Smooth muscle cell of the brain vasculature (primary cell): ENCODE measurements at regions not wholly inside any gene's neighbourhood (a gene's known extent, or its start where the extent isn't known, plus 50 kb on each side); places are given as distances from the start of the nearest gene placed in this dataset.

Source experiments
- DNase-seq: peaks from one replicate; pipeline ENCODE4 v3.0.0-alpha.2; 2012; ENCODE audit warnings: low read depth, low spot score

- no peak for DNase-seq
Measured at GRCh38 chr15:62571072-62571471, 406.0 kb upstream of the C2CD4B start.

- no peak for DNase-seq
Measured at GRCh38 chr15:62572797-62573196, 407.7 kb upstream of the C2CD4B start.

GRCh38 chr15:62573876-62574275 lies 408.8 kb upstream of the C2CD4B start:
- no peak for DNase-seq

- no peak for DNase-seq
Measured at GRCh38 chr15:62578546-62578945, 413.5 kb upstream of the C2CD4B start.

DNA sequence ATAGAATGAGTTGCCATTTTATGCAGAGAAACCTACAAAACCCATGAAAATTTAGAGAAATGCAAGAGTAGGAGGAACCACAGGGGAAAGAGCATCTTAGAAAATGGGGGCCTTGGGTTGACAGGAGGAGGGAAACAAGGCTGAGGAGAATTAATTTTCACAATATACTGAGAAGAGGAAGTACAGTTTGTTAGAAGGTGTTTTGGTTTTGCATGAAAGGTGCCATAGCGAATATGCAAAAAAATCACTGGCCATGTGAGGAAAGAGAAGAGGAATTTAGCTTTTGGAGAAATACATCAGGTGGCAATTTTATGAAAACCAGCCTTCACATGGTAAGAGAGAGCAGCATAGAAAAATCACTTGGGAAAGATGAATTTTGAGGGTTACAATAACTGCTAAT lies 413.9 kb upstream of the C2CD4B start:
- DNase-seq, result no peak

GRCh38 chr15:62579842-62580241 lies 414.8 kb upstream of the C2CD4B start:
- DNase-seq, result no peak

DNA sequence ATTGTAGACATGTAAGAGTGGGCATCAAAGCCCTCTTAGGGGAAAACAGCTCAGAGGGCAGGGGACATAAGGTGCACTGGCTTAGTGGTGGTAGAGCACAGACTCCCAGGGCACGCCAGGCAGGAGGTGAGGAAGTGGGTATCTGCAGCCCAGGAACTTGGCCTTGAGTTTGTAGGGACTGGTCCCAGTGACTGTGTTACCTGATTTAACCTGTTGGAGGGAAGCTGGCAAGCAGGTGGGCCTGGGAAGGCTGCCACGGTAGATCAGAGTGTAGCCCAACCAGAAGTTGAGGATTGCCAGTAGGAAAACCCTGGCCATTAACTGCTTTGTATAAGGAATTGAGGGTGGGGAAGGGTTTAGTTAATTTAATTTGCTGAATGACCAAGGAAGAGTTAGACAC lies 417.5 kb upstream of the C2CD4B start:
- DNase-seq, result no peak

DNA sequence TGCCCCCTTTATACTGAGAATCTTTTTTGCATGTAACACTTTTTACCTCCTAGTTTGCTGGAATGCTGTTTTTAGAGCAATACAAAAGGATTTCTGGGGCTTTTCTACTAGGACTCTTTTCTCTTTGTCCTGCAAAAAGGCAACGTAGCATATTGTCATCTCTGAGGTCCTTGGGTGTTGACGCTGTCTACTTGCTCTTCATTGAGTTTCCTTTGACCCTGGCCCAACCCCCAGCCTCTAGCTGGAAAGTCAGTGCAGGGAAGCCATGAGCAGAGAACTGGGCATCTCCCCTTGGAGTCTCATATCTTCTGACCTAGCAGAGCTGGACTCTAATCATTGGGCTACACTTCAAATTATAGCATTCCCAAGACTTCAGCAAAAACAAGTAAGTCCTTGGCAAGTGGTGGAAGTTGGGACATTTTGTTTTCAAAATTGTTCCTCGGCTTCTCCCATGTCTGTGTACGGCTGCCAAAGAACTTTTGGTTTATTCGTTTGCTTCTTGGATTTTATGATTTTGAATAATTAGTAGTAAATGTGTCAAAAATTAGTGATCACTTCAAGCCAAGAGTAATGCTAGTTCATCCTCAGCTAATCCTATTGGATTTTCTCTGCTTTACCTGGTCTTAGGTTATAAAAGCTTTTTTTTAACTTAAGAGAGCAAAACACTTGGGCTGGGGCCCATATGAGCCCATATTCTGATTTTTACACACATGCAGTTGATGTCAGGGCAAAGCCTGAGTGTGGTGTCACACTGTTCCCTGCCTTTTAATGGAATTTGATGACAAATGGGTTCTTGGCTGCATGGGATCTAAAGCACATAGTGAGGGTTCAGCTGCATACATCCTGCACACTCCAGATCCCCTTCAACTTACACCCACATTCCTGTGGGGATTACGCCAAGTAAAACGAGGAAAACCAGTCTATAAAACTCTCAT lies 419.5 kb upstream of the C2CD4B start:
- DNase-seq, result no peak

DNA sequence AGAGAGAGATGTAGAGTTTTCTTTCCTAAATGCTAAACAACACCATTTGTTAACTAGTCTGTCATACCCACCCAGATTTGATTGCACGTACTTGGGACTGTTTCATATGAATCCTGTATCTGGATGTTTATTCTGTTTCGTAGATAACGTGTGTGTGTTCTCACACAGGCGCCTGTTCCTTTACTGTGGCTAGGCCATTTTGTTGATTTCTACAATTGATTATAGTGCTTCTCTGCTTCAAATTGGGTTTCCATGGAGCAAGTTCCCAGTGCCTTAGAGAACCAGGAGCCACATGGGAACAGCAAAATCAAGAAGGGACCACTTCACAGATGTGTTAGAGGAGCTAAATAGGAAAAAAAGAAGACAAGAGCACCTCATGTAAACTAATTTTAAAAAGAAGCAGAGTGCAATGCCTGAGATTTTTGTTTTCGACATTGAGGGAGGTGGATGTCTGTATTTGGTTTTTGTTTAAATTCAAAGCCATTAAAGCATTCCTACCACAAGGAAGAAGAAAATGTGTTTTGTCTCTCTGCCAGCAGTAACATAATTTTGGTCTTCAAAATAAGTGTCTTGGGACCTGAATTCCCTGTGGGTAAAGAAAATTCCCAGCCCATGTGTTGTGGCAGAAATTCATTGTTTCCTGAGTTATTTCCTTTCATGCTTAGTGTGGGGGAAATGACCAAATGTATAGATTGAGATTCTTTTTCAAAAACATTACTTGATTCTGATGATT lies 424.0 kb upstream of the C2CD4B start:
- no peak for DNase-seq

- DNase-seq, result no peak
Measured at GRCh38 chr15:62591842-62592838, 427.1 kb upstream of the C2CD4B start.

DNA sequence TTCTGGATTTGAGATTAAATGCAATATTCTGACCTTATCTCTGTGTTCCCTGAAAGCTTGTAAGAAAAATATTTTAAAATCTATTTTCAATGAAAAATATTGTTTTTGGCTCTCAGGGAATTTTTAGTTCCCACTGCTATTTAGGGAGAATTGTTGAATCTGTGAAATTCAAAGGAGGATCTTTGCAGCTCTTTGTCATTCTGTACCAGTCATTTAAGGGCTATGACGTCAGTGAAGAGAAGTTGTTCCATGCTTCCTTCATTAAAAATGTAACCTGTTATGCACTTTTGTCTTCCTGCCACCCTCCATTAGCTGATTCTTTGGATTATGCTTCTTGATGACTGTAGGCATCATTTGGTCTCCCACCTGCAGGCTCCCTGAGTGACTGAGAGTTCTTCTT lies 427.8 kb upstream of the C2CD4B start:
- DNase-seq, result no peak

DNA sequence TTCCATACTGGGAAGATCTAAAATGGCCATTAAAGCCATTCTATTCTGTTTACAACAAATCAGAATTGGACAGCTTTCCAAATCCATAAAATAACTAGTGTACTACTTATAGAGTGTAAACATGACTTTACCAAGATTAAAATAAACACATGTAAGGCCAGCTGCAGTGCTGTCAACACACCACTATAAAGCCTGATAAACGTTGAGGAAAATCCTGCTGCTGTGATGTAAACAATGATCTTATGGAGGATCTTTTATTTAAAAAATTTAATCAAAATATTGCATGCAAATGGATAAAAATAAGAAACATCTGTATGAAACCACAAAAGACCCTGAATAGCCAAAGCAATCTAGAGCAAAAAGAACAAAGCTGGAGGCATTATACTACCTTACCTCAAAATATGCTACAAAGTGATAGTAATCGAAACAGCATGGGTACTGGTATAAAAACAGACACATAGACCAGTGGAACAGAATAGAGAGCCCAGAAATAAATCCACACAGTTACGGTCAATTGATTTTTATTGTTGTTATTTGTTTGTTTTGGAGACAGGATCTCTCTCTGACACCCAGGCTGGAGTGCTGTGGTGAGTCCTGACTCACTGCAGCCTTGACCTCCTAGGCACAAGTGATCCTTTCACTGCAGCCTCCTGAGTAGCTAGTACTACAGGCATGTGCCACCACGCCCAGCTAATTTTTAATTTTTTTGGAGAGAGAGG lies 428.8 kb upstream of the C2CD4B start:
- no peak for DNase-seq

GRCh38 chr15:62598217-62598616 lies 433.1 kb upstream of the C2CD4B start:
- no peak for DNase-seq

DNA sequence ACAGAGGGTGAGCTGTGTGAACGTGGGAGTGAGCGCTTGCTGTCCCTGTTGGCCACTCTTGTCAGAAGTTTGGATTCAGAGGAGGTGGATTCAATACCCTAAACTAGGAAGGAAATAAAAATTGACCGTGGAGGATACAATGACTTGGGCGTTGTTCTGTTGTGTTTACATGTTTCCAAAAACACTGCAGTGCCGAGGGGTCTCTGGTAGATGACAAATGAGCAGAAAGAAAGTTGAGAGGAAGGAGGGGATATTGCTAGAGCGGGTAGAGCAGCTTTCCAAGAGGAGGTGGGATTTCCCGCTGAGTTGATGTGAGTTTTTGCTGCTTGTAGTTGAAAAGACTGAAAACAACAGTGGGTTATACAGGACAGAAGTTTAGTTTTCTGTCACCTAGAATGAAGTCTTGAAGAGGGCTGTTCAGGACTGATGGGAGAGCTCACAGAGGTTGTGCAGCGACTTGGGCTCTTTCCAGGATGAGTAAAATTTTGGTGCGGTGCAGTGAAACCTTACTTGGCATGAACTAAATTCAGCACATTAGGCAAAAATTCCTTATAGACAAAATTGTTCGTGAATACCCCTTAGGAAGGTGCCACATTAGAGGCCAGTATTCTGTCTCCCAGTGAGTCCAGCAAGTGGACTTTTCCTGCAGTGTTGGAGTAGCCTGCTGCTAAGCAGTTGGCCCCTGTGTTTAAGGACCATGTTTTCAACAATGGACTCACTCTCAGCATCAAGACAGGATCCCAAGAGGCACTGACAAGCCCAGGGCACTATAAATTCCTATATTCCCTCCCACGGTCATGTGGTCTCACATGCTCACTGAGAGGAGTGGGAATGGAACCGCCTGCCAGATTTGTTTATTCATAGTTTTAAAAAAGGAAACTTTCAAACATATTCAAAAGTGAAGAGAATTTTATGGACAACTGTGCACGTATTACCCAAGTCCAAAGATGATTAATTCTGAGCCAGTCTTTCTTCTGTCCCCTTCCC lies 435.0 kb upstream of the C2CD4B start:
- DNase-seq, result no peak

GRCh38 chr15:62601777-62602545 lies 436.9 kb upstream of the C2CD4B start:
- no peak for DNase-seq

DNA sequence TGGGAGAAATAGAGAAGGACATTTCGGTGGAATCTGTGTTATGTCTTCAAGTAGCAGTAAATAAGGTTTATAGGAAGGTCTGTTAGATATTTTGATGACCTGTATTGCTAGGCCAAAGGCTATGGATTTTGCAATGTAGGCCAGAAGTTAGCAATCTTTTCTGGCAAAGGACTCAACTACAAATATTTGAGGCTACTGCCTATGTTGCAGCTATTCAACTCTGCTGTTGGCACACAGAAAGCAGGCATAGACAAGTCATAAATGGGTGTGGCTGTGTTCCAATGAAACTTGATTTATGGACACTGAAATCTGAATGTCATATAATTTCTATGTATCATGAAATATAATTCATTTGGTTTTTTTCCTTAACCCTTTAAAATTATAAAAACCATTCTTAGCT lies 438.7 kb upstream of the C2CD4B start:
- DNase-seq, result no peak

DNA sequence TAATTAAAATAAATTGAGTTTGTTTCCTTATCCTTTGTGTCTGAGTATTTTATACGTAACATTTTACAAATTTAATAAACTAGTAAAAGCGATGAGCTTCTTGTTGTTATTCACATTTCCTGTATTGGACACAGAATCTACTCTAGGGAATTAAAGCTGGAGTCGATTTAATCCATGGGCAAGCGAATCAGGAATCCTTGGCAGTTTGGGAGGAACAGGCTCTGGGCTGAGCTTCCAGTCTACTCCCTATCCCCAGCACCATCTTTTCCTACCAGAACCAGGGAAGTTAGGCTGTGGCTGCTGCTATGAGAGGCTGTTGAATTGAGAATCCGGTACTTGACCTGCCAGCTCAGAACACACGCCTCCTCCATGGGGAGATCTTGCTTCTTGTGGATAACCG lies 437.3 kb upstream of the TPM1 start:
- DNase-seq, result no peak

- peak; percentile 93 for DNase-seq
Measured at GRCh38 chr15:62606376-62607113, 436.0 kb upstream of the TPM1 start.
